ENCODE measurements at regions not wholly inside any gene's neighbourhood (a gene's known extent, or its start where the extent isn't known, plus 50 kb on each side); places are given as distances from the start of the nearest gene placed in this dataset.

DNA sequence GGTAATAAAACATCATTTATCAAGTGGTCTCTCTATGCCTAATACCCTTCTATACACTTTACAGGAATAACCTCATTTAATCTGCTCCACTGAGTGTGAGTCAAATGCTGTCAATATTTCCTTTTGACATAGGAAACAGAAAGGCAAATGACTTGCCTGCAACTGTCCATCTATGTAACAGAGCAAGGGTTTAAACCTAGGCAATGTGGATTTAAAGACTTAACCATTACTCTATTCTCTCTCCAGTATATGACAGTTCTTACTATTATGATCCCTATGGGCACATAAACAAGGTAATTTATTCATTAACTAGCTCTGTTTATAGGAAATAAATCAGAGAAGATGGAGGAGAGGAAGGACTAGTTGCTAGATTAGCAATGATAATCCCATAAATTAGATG lies 70.6 kb downstream of the FSCB start:
- ATAC-seq (ENCODE audit: low read depth), result no peak

More for the DNA sequence above, 70.6 kb downstream of the FSCB start:
- BruUV-seq (replicated peaks), result no TSS peak
- intact Hi-C loops (cut with micrococcal nuclease) (no loop called here), dilution Hi-C loops (cut with HindIII; ENCODE audit: low sequenced_read_pairs, unreplicated experiment) (no loop called here), in situ Hi-C loops (cut with MboI; ENCODE audit: low sequenced_read_pairs) (no loop called here)
- H4K8ac ChIP-seq (ENCODE audit: low read depth in 2 of 2, low read length in 2 of 2), result no peak overlapping the region
- no peak overlapping the region for H3K14ac ChIP-seq (replicated peaks; ENCODE audit: low read depth, low read length)
- no peaks in the 10 kb centered on the region for H3K36me3 ChIP-seq (ENCODE audit: control insufficient read depth, insufficient read depth, low read length)
- no peaks in the 10 kb centered on the region for H3K79me1 ChIP-seq (ENCODE audit: low read depth in 1 of 2, low read length in 2 of 2)
- TF ChIP-seq CEBPB (IDR thresholded peaks at IDR 0.05; ENCODE audit: low read depth, low read length) (no peak), FOS (IDR thresholded peaks at IDR 0.05; ENCODE audit: low read depth, low read length) (no peak), RCOR1 (IDR thresholded peaks at IDR 0.05; ENCODE audit: insufficient replicate concordance, low read length) (no peak), SMC3 (IDR thresholded peaks at IDR 0.05; ENCODE audit: low read depth, low read length) (no peak), POLR2A (IDR thresholded peaks at IDR 0.05; ENCODE audit: low read depth, low read length) (no peak), ELK1 (IDR thresholded peaks at IDR 0.05; ENCODE audit: borderline replicate concordance, low read depth, low read length) (no peak), MXI1 (IDR thresholded peaks at IDR 0.05; ENCODE audit: borderline replicate concordance, low read depth, low read length) (no peak), CHD1 (IDR thresholded peaks at IDR 0.05; ENCODE audit: low read depth, low read length) (no peak), MAZ (IDR thresholded peaks at IDR 0.05; ENCODE audit: borderline replicate concordance, low read depth, low read length) (no peak), BHLHE40 (IDR thresholded peaks at IDR 0.05; ENCODE audit: low read depth, low read length) (no peak), RFX5 (IDR thresholded peaks at IDR 0.05; ENCODE audit: low read depth, low read length) (no peak)
- TF ChIP-seq, protein P1, sequence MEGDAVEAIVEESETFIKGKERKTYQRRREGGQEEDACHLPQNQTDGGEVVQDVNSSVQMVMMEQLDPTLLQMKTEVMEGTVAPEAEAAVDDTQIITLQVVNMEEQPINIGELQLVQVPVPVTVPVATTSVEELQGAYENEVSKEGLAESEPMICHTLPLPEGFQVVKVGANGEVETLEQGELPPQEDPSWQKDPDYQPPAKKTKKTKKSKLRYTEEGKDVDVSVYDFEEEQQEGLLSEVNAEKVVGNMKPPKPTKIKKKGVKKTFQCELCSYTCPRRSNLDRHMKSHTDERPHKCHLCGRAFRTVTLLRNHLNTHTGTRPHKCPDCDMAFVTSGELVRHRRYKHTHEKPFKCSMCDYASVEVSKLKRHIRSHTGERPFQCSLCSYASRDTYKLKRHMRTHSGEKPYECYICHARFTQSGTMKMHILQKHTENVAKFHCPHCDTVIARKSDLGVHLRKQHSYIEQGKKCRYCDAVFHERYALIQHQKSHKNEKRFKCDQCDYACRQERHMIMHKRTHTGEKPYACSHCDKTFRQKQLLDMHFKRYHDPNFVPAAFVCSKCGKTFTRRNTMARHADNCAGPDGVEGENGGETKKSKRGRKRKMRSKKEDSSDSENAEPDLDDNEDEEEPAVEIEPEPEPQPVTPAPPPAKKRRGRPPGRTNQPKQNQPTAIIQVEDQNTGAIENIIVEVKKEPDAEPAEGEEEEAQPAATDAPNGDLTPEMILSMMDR (conservative IDR thresholded peaks at IDR 0.05; ENCODE audit: low read depth, low read length), result no peak
- no peak overlapping the region for H2BK20ac ChIP-seq (ENCODE audit: low read depth, low read length)
- H3K4ac ChIP-seq (ENCODE audit: low read depth, low read length), result no peak overlapping the region
- H3K27ac ChIP-seq (ENCODE audit: insufficient read depth, low read length), result no peak overlapping the region
- H2AFZ ChIP-seq (replicated peaks; ENCODE audit: low read length, poor library complexity), result no peak overlapping the region
- no peaks in the 10 kb centered on the region for H3K27me3 ChIP-seq (ENCODE audit: control insufficient read depth, insufficient read depth, low read length)
- H3K56ac ChIP-seq (ENCODE audit: extremely low read depth, insufficient read depth, low read length), result no peak overlapping the region
- no peaks in the 10 kb centered on the region for H3K9me1 ChIP-seq (ENCODE audit: insufficient read depth, low read length)
- H4K91ac ChIP-seq (ENCODE audit: insufficient read depth, low read depth, low read length), result no peak overlapping the region
- H3K4me2 ChIP-seq (ENCODE audit: low read depth, low read length), result no peak overlapping the region
- H2BK15ac ChIP-seq (ENCODE audit: low read depth, low read length), result no peak overlapping the region
- no peaks in the 10 kb centered on the region for H3K9me3 ChIP-seq (ENCODE audit: control insufficient read depth, insufficient read depth, low read length)
- H2BK5ac ChIP-seq (ENCODE audit: low read depth, low read length, poor library complexity, severe bottlenecking), result no peak overlapping the region
- H3K4me3 ChIP-seq (ENCODE audit: insufficient read depth, low read depth, low read length), result no peak overlapping the region
- no peak overlapping the region for H3K9ac ChIP-seq (ENCODE audit: low read depth, low read length)
- H2BK120ac ChIP-seq (ENCODE audit: low read depth, low read length), result no peak overlapping the region
- no peaks in the 10 kb centered on the region for H3K4me1 ChIP-seq (ENCODE audit: control insufficient read depth, insufficient read depth, low read length)
- H2AK5ac ChIP-seq (ENCODE audit: low read depth, low read length), result no peak overlapping the region
- DNase-seq, result no peak
- POLR2A ChIA-PET (ENCODE audit: unreplicated experiment), result no interaction called here
- no peak overlapping the region for H4K5ac ChIP-seq (ENCODE audit: low read depth, low read length)
- no peak overlapping the region for H2AK9ac ChIP-seq (replicated peaks; ENCODE audit: low read depth, low read length, poor library complexity)
- H3K23ac ChIP-seq (ENCODE audit: low read depth, low read length), result no peak overlapping the region
- CTCF ChIA-PET, result no interaction called here
- no peaks in the 10 kb centered on the region for H4K20me1 ChIP-seq (ENCODE audit: insufficient read depth, low read length)
- H3K18ac ChIP-seq (ENCODE audit: low read depth, low read length), result no peak overlapping the region
